ENCODE measurements at regions not wholly inside any gene's neighbourhood (a gene's known extent, or its start where the extent isn't known, plus 50 kb on each side); places are given as distances from the start of the nearest gene placed in this dataset.

DNA sequence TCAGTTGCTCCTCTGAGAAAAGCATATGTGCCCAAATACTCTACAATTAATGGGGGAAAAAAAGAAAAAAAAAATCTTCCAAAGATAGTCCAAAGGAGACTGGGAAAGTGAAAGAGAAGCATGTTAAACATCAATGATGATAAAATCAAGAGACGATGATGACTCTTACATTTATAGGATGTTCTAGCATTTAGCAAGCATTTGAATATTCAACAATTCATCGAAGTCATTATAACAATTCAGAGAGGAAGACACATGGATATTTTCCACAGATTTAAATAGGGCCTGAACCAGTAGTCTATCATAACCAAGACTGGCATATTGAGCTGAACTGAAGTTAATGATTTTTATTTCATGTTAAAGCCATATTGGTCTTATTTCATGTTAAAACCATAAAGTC, 528.4 kb downstream of the INHBA start:
- TF ChIP-seq CTCF (IDR thresholded peaks at IDR 0.05), result no peak
- no peak for TF ChIP-seq POLR2A (IDR thresholded peaks at IDR 0.05)
